ENCODE measurements at regions not wholly inside any gene's neighbourhood (a gene's known extent, or its start where the extent isn't known, plus 50 kb on each side); places are given as distances from the start of the nearest gene placed in this dataset.

DNA sequence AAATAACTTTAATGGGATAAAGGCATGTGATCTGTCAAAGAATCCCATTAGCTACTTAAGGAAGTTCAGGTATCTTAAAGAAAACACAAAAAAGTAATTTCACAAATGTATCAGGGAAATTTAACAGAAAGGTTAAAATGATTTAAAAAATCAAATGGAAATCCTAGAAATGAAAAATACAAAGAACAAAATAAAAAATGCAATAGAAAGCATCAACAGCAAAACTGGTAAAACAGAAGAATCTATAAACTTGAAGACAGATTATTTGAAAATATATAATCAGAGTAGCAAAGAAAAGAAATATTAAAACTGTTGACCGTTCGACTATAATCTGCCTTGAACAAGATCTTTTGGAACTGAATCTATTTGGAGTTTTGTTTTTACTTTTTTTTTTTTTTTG is 279.4 kb upstream of the SYT1 start:
- TF ChIP-seq CTCF (IDR thresholded peaks at IDR 0.05), result no peak
- no peak for TF ChIP-seq EZH2 (IDR thresholded peaks at IDR 0.05)

Measured in neural progenitor cell (in vitro differentiated cells).